HFFc6 (cell line): ENCODE measurements at regions not wholly inside any gene's neighbourhood (a gene's known extent, or its start where the extent isn't known, plus 50 kb on each side); places are given as distances from the start of the nearest gene placed in this dataset.
A peak's percentile ranks its signal among the peaks of the same experiment; 100 is the strongest.

Source experiments
- DNase-seq: peaks from one replicate; pipeline ENCODE4 v3.0.0-alpha.2; 2018
- H3K27ac Mint-ChIP-seq: 2 replicates; pipeline ENCODE4 v1.8.0; 2020; ENCODE audit warnings: mild to moderate bottlenecking, mixed read lengths
- H3K27me3 Mint-ChIP-seq: 2 replicates; pipeline ENCODE4 v1.8.0; 2021; ENCODE audit warnings: mild to moderate bottlenecking, moderate library complexity, mixed read lengths; ENCODE audit not compliant: insufficient read depth
- H3K36me3 Mint-ChIP-seq: 2 replicates; pipeline ENCODE4 v1.8.0; 2021; ENCODE audit warnings: low read depth, mixed read lengths
- H3K4me1 Mint-ChIP-seq: 2 replicates; pipeline ENCODE4 v1.8.0; 2020; ENCODE audit warnings: low read depth, mixed read lengths
- H3K4me3 Mint-ChIP-seq: 2 replicates; pipeline ENCODE4 v1.8.0; 2020; ENCODE audit warnings: mild to moderate bottlenecking, moderate library complexity, mixed read lengths
- H3K9me3 Mint-ChIP-seq: 2 replicates; pipeline ENCODE4 v1.8.0; 2020; ENCODE audit warnings: mild to moderate bottlenecking, mixed read lengths
- CTCF ChIP-seq: fragments of 200-600 bp; sonication (generic); IDR thresholded peaks from 2 replicates; pipeline ENCODE4 v1.5.0; 2021; ENCODE audit warnings: antibody characterized with exemption, mild to moderate bottlenecking

GRCh38 chr7:118104812-118105441 is 79.0 kb upstream of the LSM8 start:
- Mint-ChIP-seq H3K4me1 (no peaks in the 10 kb centered on the region), H3K27me3 (no peaks in the 10 kb centered on the region), H3K4me3 (no peak overlapping the region), H3K27ac (no peak overlapping the region), H3K36me3 (no peaks in the 10 kb centered on the region), H3K9me3 (peaks cover 9% of the 10 kb centered on the region; the same call in 1 of the 2 replicates)
- DNase-seq = no peak
- peak; percentile 63 for TF ChIP-seq CTCF

GRCh38 chr7:118109607-118110006 is 74.4 kb upstream of the LSM8 start:
- H3K27ac Mint-ChIP-seq = no peak overlapping the region
- H3K4me1 Mint-ChIP-seq = no peaks in the 10 kb centered on the region
- H3K4me3 Mint-ChIP-seq = no peak overlapping the region
- H3K27me3 Mint-ChIP-seq = no peaks in the 10 kb centered on the region
- peaks cover 7% of the 10 kb centered on the region for H3K9me3 Mint-ChIP-seq
- no peak for TF ChIP-seq CTCF
- no peaks in the 10 kb centered on the region for H3K36me3 Mint-ChIP-seq
- no peak for DNase-seq

- Mint-ChIP-seq H3K36me3 (no peaks in the 10 kb centered on the region), H3K9me3 (peaks cover 7% of the 10 kb centered on the region), H3K27ac (no peak overlapping the region), H3K4me3 (no peak overlapping the region), H3K4me1 (no peaks in the 10 kb centered on the region), H3K27me3 (no peaks in the 10 kb centered on the region)
- no peak for DNase-seq
- TF ChIP-seq CTCF = no peak
Observed at GRCh38 chr7:118110178-118110925, 73.6 kb upstream of the LSM8 start.

GRCh38 chr7:118111347-118111746 is 72.6 kb upstream of the LSM8 start:
- no peaks in the 10 kb centered on the region for H3K36me3 Mint-ChIP-seq
- H3K4me1 Mint-ChIP-seq = no peaks in the 10 kb centered on the region
- peaks cover 7% of the 10 kb centered on the region for H3K9me3 Mint-ChIP-seq
- no peak overlapping the region for H3K27ac Mint-ChIP-seq
- H3K27me3 Mint-ChIP-seq = no peaks in the 10 kb centered on the region
- TF ChIP-seq CTCF = no peak
- DNase-seq = no peak
- H3K4me3 Mint-ChIP-seq = no peak overlapping the region

- TF ChIP-seq CTCF = no peak
- no peaks in the 10 kb centered on the region for H3K27me3 Mint-ChIP-seq
- no peaks in the 10 kb centered on the region for H3K4me1 Mint-ChIP-seq
- no peak overlapping the region for H3K4me3 Mint-ChIP-seq
- H3K9me3 Mint-ChIP-seq = peaks cover 12% of the 10 kb centered on the region
- H3K36me3 Mint-ChIP-seq = no peaks in the 10 kb centered on the region
- DNase-seq = no peak
- H3K27ac Mint-ChIP-seq = no peak overlapping the region
Observed at GRCh38 chr7:118114175-118114574, 69.8 kb upstream of the LSM8 start.
